ENCODE measurements at regions not wholly inside any gene's neighbourhood (a gene's known extent, or its start where the extent isn't known, plus 50 kb on each side); places are given as distances from the start of the nearest gene placed in this dataset.
"Not testable (repeated sequence)": the region's sequence is repeated elsewhere in the genome, so short reads cannot be mapped to it uniquely, and the experiment has no call there.

GRCh38 chr1:14265495-14265894, 333.0 kb upstream of the KAZN start:
- H3K9me3 ChIP-seq (ENCODE audit: control insufficient read depth in 1 of 2, low read length in 2 of 2), result no peaks in the 10 kb centered on the region
- Mint-ChIP-seq H3K9me3 (peaks cover 0 to 4% (median 0%) of the 10 kb centered on the region in 8 donors), H3K27me3 (peaks cover 5% of the 10 kb centered on the region in 2 donors), H3K4me1 (no peaks in the 10 kb centered on the region), H3K36me3 (no peaks in the 10 kb centered on the region), H3K4me3 (no peak overlapping the region), H3K27ac (no peak overlapping the region)
- ChIA-PET POLR2A (ENCODE audit: partially characterized antibody) (no interaction called here), CTCF (ENCODE audit: partially characterized antibody) (no interaction called here)
- H3K27me3 ChIP-seq (ENCODE audit: insufficient read depth, low read length), result no peaks in the 10 kb centered on the region
- DNase-seq, result no peak
- no peaks in the 10 kb centered on the region for H3K4me1 ChIP-seq (ENCODE audit: insufficient read depth, low read length)
- intact Hi-C loops (cut with micrococcal nuclease), result no loop called here
- no peaks in the 10 kb centered on the region for H3K36me3 ChIP-seq (ENCODE audit: insufficient read depth, low read length)
- H3K27ac ChIP-seq (ENCODE audit: low read depth, low read length), result no peak overlapping the region
- H3K4me3 ChIP-seq (ENCODE audit: low read length in 2 of 2), result no peak overlapping the region

GRCh38 chr1:14267991-14268390, 330.5 kb upstream of the KAZN start:
- Histone ChIP-seq H3K36me3 (ENCODE audit: insufficient read depth, low read length) (no peaks in the 10 kb centered on the region), H3K27me3 (ENCODE audit: insufficient read depth, low read length) (no peaks in the 10 kb centered on the region), H3K4me1 (ENCODE audit: insufficient read depth, low read length) (no peaks in the 10 kb centered on the region), H3K4me3 (ENCODE audit: low read length in 2 of 2) (no peak overlapping the region), H3K9me3 (ENCODE audit: control insufficient read depth in 1 of 2, low read length in 2 of 2) (no peaks in the 10 kb centered on the region), H3K27ac (ENCODE audit: low read depth, low read length) (no peak overlapping the region)
- ChIA-PET CTCF (ENCODE audit: partially characterized antibody) (no interaction called here), POLR2A (ENCODE audit: partially characterized antibody) (no interaction called here)
- Mint-ChIP-seq H3K27ac (no peak overlapping the region), H3K4me1 (no peaks in the 10 kb centered on the region), H3K9me3 (peaks cover 0 to 2% (median 0%) of the 10 kb centered on the region in 8 donors), H3K4me3 (no peak overlapping the region), H3K27me3 (peaks cover 0 to 3% of the 10 kb centered on the region in 2 donors), H3K36me3 (no peaks in the 10 kb centered on the region)
- DNase-seq, result no peak
- intact Hi-C loops (cut with micrococcal nuclease), result no loop called here

- Histone ChIP-seq H3K27me3 (ENCODE audit: insufficient read depth, low read length) (no peaks in the 10 kb centered on the region), H3K27ac (ENCODE audit: low read depth, low read length) (no peak overlapping the region), H3K4me1 (ENCODE audit: insufficient read depth, low read length) (no peaks in the 10 kb centered on the region), H3K36me3 (ENCODE audit: insufficient read depth, low read length) (no peaks in the 10 kb centered on the region), H3K4me3 (ENCODE audit: low read length in 2 of 2) (no peak overlapping the region), H3K9me3 (ENCODE audit: control insufficient read depth in 1 of 2, low read length in 2 of 2) (no peaks in the 10 kb centered on the region)
- no peak overlapping the region for H3K27ac Mint-ChIP-seq
- H3K36me3 Mint-ChIP-seq, result no peaks in the 10 kb centered on the region
- H3K9me3 Mint-ChIP-seq, result peaks cover 0 to 2% (median 0%) of the 10 kb centered on the region in 8 donors
- no peak for DNase-seq
- CTCF ChIA-PET (ENCODE audit: partially characterized antibody), result no interaction called here
- H3K27me3 Mint-ChIP-seq, result peaks cover 0 to 5% of the 10 kb centered on the region in 2 donors
- H3K4me3 Mint-ChIP-seq, result no peak overlapping the region
- intact Hi-C loops (cut with micrococcal nuclease), result no loop called here
- POLR2A ChIA-PET (ENCODE audit: partially characterized antibody), result no interaction called here
- no peaks in the 10 kb centered on the region for H3K4me1 Mint-ChIP-seq
Observed at GRCh38 chr1:14270821-14271220, 327.7 kb upstream of the KAZN start.

- POLR2A ChIA-PET (ENCODE audit: partially characterized antibody), result no interaction called here
Observed at GRCh38 chr1:14273811-14274210, 324.7 kb upstream of the KAZN start.

GRCh38 chr1:14279891-14280290, 318.6 kb upstream of the KAZN start:
- H3K27me3 Mint-ChIP-seq; H3K4me3 ChIP-seq (ENCODE audit: low read length in 2 of 2): not testable (repeated sequence)

More at GRCh38 chr1:14273811-14274210, 324.7 kb upstream of the KAZN start:
- DNase-seq, result no peak
- H3K4me3 Mint-ChIP-seq, result no peak overlapping the region
- no peaks in the 10 kb centered on the region for H3K9me3 ChIP-seq (ENCODE audit: control insufficient read depth in 1 of 2, low read length in 2 of 2)
- H3K9me3 Mint-ChIP-seq, result peaks cover 0 to 5% (median 0%) of the 10 kb centered on the region in 8 donors
- no peaks in the 10 kb centered on the region for H3K4me1 Mint-ChIP-seq
- H3K36me3 ChIP-seq (ENCODE audit: insufficient read depth, low read length), result no peaks in the 10 kb centered on the region
- intact Hi-C loops (cut with micrococcal nuclease), result no loop called here
- no peak overlapping the region for H3K27ac ChIP-seq (ENCODE audit: low read depth, low read length)
- no peaks in the 10 kb centered on the region for H3K36me3 Mint-ChIP-seq
- no peak overlapping the region for H3K27ac Mint-ChIP-seq
- CTCF ChIA-PET (ENCODE audit: partially characterized antibody), result no interaction called here
- peaks cover 2 to 4% of the 10 kb centered on the region in 2 donors for H3K27me3 Mint-ChIP-seq
- H3K4me1 ChIP-seq (ENCODE audit: insufficient read depth, low read length), result no peaks in the 10 kb centered on the region
- H3K4me3 ChIP-seq (ENCODE audit: low read length in 2 of 2), result no peak overlapping the region
- H3K27me3 ChIP-seq (ENCODE audit: insufficient read depth, low read length), result no peaks in the 10 kb centered on the region

GRCh38 chr1:14280909-14281308, 317.6 kb upstream of the KAZN start:
- H3K27ac ChIP-seq (ENCODE audit: low read depth, low read length), result no peak overlapping the region
- no peaks in the 10 kb centered on the region for H3K27me3 ChIP-seq (ENCODE audit: insufficient read depth, low read length)
- peaks cover 0 to 4% (median 0%) of the 10 kb centered on the region in 8 donors for H3K9me3 Mint-ChIP-seq
- no peaks in the 10 kb centered on the region for H3K9me3 ChIP-seq (ENCODE audit: control insufficient read depth in 1 of 2, low read length in 2 of 2)
- H3K4me1 Mint-ChIP-seq, result no peaks in the 10 kb centered on the region
- peaks cover 0 to 2% of the 10 kb centered on the region in 2 donors for H3K27me3 Mint-ChIP-seq
- no peaks in the 10 kb centered on the region for H3K36me3 Mint-ChIP-seq
- intact Hi-C loops (cut with micrococcal nuclease), result no loop called here
- ChIA-PET POLR2A (ENCODE audit: partially characterized antibody) (no interaction called here), CTCF (ENCODE audit: partially characterized antibody) (interaction anchor here (1.5 kb wide), 1 partner anchor 18 kb away, joined by 4 read pairs; no protein-coding TSS in a partner anchor)
- no peak overlapping the region for H3K27ac Mint-ChIP-seq
- H3K4me3 Mint-ChIP-seq, result no peak overlapping the region
- no peak overlapping the region for H3K4me3 ChIP-seq (ENCODE audit: low read length in 2 of 2)
- H3K4me1 ChIP-seq (ENCODE audit: insufficient read depth, low read length), result no peaks in the 10 kb centered on the region
- H3K36me3 ChIP-seq (ENCODE audit: insufficient read depth, low read length), result no peaks in the 10 kb centered on the region
- DNase-seq, result no peak

More at GRCh38 chr1:14279891-14280290, 318.6 kb upstream of the KAZN start:
- H3K27ac Mint-ChIP-seq; H3K9me3 ChIP-seq (ENCODE audit: control insufficient read depth in 1 of 2, low read length in 2 of 2); H3K4me3 Mint-ChIP-seq; POLR2A ChIA-PET (ENCODE audit: partially characterized antibody); CTCF ChIA-PET (ENCODE audit: partially characterized antibody); H3K27ac ChIP-seq (ENCODE audit: low read depth, low read length); H3K27me3 ChIP-seq (ENCODE audit: insufficient read depth, low read length); intact Hi-C loops (cut with micrococcal nuclease); H3K4me1 ChIP-seq (ENCODE audit: insufficient read depth, low read length); DNase-seq; H3K36me3 ChIP-seq (ENCODE audit: insufficient read depth, low read length); H3K4me1 Mint-ChIP-seq; H3K36me3 Mint-ChIP-seq; H3K9me3 Mint-ChIP-seq: not testable (repeated sequence)

GRCh38 chr1:14281412-14281811, 317.1 kb upstream of the KAZN start:
- no peak overlapping the region for H3K4me3 ChIP-seq (ENCODE audit: low read length in 2 of 2)
- H3K9me3 ChIP-seq (ENCODE audit: control insufficient read depth in 1 of 2, low read length in 2 of 2), result no peaks in the 10 kb centered on the region
- H3K4me3 Mint-ChIP-seq, result no peak overlapping the region
- ChIA-PET CTCF (ENCODE audit: partially characterized antibody) (interaction anchor here (1.5 kb wide), 1 partner anchor 19 kb away, joined by 4 read pairs; no protein-coding TSS in a partner anchor), POLR2A (ENCODE audit: partially characterized antibody) (no interaction called here)
- no peaks in the 10 kb centered on the region for H3K4me1 ChIP-seq (ENCODE audit: insufficient read depth, low read length)
- no peak overlapping the region for H3K27ac Mint-ChIP-seq
- no peaks in the 10 kb centered on the region for H3K36me3 Mint-ChIP-seq
- H3K9me3 Mint-ChIP-seq, result peaks cover 0 to 4% (median 0%) of the 10 kb centered on the region in 8 donors
- no peaks in the 10 kb centered on the region for H3K36me3 ChIP-seq (ENCODE audit: insufficient read depth, low read length)
- no peaks in the 10 kb centered on the region for H3K27me3 ChIP-seq (ENCODE audit: insufficient read depth, low read length)
- intact Hi-C loops (cut with micrococcal nuclease), result no loop called here
- H3K4me1 Mint-ChIP-seq, result no peaks in the 10 kb centered on the region
- H3K27ac ChIP-seq (ENCODE audit: low read depth, low read length), result no peak overlapping the region
- H3K27me3 Mint-ChIP-seq, result peaks cover 0 to 2% of the 10 kb centered on the region in 2 donors
- no peak for DNase-seq

GRCh38 chr1:14282707-14283106, 315.8 kb upstream of the KAZN start:
- no peak for DNase-seq
- no peak overlapping the region for H3K4me3 ChIP-seq (ENCODE audit: low read length in 2 of 2)
- H3K27me3 Mint-ChIP-seq, result peaks cover 0 to 2% of the 10 kb centered on the region in 2 donors
- ChIA-PET POLR2A (ENCODE audit: partially characterized antibody) (no interaction called here), CTCF (ENCODE audit: partially characterized antibody) (no interaction called here)
- intact Hi-C loops (cut with micrococcal nuclease), result no loop called here
- H3K36me3 Mint-ChIP-seq, result no peaks in the 10 kb centered on the region
- no peaks in the 10 kb centered on the region for H3K27me3 ChIP-seq (ENCODE audit: insufficient read depth, low read length)
- no peaks in the 10 kb centered on the region for H3K4me1 ChIP-seq (ENCODE audit: insufficient read depth, low read length)
- H3K4me3 Mint-ChIP-seq, result no peak overlapping the region
- peaks cover 0 to 5% (median 0%) of the 10 kb centered on the region in 8 donors for H3K9me3 Mint-ChIP-seq
- H3K4me1 Mint-ChIP-seq, result no peaks in the 10 kb centered on the region
- no peak overlapping the region for H3K27ac ChIP-seq (ENCODE audit: low read depth, low read length)
- H3K9me3 ChIP-seq (ENCODE audit: control insufficient read depth in 1 of 2, low read length in 2 of 2), result no peaks in the 10 kb centered on the region
- no peaks in the 10 kb centered on the region for H3K36me3 ChIP-seq (ENCODE audit: insufficient read depth, low read length)
- H3K27ac Mint-ChIP-seq, result no peak overlapping the region
